Mucosa of gallbladder (tissue), 1 donor: ENCODE measurements at regions not wholly inside any gene's neighbourhood (a gene's known extent, or its start where the extent isn't known, plus 50 kb on each side); places are given as distances from the start of the nearest gene placed in this dataset.
"Not testable (repeated sequence)": the region's sequence is repeated elsewhere in the genome, so short reads cannot be mapped to it uniquely, and the experiment has no call there.

Experiments
- DNase-seq: peaks from one replicate; pipeline ENCODE4 v3.0.0-alpha.2; 2020; ENCODE audit warnings: low spot score
- donor health status: DM: no; HTN: no; CAD: no.

DNA sequence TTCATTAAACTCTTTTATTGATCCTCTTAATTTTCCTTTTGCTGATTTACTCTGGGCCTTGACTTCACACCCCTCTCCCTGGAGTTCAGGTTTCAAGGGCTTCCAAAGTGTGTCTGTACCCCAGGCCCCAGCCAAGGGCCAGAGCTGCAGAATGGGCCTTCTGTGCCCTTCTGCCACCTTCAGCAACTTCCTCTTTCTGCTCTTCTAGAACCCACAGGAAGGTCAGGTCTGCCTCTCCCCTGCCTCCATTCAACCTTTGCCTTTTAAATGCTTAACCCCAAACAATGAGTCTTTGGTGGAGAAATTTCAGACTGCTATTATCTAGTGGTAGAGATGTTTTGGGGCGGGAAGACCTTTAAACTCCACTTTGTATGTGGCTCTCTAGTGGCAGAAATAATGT is 63.1 kb downstream of the TSN start:
- no peak for DNase-seq

DNA sequence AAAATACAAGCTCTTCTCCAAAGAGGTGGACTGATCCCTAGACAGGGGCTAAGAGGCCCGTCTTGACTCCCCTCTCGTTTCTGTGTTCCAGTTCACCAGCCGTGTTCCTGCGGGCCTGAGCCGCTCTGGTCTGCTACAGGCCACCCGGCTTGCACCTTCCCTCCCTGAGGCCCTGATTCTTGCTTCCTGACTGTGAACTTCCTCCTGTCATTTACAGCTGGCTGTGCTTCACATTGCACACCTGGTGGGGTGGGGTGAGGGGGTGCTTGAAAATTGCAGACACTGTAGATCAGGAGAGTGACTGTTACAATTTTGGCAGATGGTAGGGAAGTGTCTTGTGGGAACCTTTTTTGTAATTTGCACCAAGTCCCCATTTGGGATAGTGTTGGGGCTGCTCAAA is 64.4 kb downstream of the TSN start:
- no peak for DNase-seq

DNA sequence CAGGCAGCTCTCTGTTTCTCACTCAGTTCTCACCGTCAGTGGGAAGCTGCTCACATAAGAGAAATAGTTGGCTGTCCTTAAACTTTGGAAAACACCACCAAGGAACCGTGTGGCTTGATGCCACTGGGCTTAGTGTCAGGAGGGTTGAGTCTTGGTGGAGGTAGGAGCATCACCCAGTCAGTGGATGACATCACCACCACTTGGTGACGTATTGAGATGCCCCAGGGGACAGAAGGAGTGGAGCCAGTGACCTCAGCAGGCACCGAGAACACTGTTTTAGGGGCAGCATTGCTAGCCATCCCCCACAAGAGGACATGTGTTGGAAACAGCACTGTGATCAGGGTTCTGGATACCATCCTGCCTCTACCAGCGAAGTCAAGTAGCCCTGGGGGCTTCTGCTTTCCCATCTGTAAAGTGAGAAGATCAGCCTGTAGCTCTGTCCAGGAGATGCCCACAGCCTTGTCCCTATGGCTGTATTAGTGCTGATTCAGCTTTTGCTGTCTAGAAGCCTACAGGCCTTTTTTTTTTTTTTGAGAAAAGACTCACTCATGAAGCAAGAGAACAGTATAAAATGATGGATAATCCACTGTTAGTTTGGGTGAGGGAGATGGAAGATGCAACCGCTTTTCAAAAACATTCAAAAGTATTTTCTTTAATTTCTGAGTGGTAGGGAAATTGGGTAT is 66.2 kb downstream of the TSN start:
- DNase-seq = no peak

DNA sequence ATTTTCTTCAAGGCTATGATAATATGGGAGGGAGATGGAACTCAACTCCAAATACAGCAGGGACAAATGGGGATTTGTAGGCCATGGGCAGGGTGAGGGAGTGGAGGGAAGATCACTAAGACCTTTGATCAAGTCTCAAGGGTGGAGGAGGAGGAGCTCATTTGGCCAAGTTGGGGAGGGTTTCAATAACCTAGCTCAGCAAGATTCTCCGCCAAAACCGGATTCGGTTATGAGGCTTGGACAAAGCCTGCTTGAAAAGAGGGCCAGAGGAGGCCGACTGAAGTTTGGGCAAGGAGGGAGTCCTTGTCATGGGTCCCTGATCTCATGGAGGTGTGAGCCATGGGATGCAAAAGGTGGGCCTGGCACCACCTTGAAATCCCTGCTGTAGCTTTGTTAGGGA is 68.8 kb downstream of the TSN start:
- no peak for DNase-seq

DNA sequence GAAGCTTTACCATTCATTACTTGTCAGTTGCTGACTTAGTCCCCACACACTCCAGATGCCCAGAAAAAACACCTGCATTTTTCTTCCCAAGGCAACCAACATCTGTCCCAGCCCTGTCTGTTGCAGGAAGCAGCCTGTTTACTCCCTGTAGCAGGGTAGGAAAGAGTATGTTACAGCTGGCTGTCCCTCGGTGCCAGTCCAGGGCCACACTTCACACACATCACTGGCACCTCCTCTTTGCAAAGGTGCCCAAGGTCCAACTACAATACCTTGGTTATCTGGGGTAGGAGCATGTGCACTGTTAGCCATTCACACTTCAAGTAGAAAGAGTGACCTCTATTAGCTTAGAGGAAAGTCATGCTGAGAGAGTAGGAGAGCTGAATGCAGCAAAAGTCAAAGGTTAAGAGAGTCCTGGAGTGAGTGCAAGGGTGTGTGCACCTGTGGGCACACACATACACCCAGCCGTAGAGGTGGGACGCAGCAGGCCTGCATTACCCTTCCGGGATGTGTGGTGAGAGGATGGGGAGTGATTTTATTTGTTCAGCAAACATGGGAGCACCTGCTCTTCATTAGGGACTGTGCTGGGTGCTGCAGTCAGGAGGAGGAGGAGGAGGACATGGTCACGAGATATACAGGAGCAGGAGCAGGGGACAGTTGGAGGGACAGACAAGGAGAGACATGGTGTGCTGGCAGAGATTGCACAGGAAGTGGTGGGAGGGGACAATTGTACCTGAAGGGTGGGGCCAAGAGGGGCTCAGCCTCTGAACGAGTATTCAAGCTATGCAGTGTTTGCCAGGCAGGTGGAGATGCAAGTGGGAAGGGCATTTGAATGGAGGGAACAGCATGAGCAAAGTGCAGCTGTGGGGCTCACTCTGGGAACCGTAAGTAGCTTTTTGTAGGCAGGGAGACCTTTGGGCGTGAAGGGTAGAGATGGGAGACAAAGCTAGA is 69.8 kb downstream of the TSN start:
- DNase-seq = no peak

DNA sequence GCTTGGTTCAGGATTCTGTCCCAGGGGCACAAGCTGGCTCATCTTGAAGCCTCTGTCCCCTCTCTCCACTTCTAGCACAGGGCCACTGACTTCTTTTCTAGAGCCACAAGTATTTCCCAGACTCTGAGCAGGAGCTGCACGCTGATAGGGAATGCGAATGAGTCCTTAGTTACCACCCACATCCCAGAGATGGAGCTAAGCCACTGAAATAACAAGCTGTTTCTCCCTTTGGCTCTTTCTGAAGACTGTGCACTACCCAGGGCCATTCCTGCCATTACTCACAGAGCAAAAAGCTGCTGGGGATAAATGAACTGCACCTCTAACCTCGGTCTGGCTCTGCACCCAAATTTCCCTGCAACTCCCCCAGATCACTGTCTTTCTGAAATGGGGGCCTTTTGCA is 70.6 kb downstream of the TSN start:
- no peak for DNase-seq

DNA sequence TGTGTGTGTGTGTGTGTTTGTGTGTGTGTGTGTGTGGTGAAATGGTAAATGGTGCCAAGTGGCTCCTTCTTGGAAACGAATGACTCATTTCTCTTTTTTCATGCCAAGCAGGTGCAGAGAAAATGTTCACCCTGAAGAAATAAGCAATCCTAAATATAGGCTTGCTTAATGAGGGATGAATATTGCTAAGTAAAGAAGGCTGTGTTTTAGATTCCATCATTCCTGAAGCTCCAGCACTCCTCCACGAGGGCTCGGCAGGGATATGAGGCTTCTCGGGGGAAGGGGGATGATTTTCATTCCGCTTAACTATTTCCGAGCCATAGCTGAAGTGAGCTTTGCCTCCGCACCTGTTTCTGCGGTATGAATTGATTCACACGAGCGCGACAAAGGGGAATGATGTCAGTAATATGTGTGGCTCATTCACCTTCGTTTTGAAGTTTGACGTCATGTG is 72.9 kb downstream of the TSN start:
- DNase-seq = no peak

DNA sequence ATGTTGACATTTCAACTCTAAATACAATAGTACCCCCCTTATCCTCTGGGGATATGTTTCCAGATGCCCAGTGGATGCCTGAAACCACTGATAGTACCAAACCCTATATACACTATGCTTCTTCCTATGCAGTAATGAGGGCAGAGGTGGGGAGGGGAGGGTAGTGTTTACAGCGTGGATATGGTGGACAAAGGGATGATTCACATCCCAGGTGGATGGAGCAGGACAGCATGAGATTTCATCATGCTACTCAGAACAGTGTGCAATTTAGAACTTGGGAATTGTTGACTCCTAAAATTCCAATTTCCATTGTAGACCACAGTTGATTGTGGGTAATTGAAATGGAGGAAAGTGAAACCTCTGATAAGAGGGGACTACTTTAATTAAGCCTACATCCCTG is 75.4 kb downstream of the TSN start:
- DNase-seq = no peak

DNA sequence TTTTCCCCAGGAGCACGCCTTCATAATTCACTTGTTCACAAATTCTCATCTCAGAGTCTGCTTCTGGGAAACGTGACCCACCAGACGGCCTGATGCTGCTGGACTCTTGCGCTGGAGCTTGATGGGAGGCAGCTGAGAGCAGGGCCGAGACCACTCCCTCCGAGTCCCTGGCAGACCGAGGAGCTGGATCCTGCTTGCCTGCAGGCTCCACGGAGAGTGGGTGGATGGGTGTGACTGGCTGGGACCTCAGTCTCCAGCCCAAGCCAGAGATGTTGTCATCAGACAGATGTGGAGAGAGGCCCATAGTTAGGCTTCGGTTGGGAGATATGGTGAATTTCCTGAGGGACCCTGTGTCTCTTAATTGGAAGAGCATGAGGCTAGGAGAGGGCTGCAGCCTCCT is 76.4 kb downstream of the TSN start:
- peak; percentile 27 for DNase-seq

DNA sequence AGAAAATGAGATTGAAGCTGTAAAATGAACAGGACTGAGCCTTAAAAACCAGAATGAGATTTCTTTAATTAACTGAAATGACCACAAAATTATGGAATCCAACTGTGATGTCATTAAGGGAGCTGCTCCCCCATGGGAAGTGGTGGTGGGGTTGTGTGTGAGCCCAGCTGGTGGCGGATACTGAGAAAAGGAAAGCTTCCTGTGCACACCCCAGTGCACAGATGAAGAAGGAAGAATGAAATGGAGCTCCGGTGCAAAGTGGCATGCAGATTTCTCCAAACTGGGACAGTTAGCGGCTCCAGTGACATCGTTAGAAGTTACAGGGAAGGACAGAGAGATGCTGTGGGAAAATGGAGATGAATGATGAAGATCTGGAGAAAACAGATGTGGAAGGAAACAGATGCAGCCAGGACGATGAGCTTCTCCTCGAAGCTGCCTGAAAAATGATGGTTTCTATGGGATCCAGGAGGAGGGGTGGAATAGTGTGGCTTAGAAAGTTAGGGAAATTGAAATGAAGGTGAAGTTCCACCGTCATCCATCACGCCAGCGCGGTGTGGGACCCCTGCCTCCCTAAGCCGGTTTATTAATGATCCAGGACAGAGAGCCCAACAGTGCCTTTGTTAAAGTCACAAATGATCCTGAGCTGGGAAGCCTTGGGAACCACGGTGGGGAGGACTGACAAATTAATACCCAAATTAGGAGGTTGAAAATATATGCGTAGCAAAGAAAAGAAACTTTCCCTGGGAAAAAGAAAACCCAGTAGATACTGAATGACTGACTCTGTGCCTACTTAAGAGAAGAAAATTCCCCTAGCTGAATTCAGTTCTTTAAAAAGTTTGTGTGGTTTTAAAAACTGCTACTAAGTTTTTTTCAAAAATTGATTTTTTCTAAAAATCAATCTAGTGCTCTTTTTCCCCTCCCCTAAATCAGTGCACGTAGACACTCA is 77.2 kb downstream of the TSN start:
- DNase-seq = no peak

DNA sequence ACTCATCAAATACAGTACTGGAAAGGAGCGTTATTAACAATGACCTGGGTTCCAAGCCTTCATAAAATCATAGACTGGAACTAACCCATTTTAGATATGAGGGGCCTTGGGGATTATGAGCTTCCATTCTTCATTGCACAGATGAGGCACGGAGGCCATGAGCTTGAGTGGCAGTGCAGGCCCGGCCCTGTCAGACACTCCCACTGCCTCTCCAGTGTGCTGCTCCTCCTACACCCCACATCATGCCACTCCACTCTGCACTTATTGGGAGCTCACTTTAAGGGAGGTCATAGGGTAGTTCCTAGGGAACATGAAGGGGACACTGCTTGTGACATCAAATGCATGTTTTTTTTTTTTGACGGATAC is 77.9 kb downstream of the TSN start:
- no peak for DNase-seq

DNA sequence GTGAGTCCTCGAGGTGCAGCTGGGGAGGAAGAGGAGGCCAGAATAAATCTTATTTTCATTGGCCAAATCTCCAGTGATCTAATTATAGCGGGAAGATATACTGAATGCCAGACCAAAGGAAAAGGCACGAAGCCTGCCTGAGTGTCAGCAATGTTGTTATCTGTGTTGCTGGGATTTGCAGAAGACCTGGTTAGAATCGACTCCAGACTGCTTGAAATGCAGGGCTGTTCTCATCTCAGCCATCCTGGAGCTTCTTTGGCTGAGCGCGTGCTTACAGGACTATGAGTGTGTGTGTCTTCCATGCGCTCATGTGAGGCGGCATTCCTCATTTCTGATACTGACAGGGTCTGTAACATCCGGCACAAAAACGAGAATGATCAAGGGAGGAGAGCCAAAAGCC is 81.2 kb downstream of the TSN start:
- no peak for DNase-seq

DNA sequence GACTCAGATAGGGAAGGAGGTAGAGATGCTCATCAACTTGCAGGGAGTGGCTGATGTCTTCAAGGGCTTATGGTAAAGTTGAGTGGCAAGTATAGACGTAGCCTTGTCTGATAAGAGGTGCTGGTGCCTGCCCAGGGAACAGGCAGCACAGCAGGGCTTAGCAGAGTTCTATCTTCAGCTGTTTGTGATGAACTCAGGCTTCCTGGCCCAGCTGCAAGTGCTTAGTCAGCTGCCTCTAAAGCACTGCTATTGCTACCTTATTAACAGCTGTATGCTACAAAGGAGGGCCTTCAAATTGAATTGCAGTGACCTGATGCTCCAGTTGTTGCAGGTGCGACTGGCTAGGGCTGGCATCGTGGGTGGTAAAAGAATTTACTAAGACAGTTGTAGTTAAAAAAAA is 82.1 kb downstream of the TSN start:
- DNase-seq = no peak

DNA sequence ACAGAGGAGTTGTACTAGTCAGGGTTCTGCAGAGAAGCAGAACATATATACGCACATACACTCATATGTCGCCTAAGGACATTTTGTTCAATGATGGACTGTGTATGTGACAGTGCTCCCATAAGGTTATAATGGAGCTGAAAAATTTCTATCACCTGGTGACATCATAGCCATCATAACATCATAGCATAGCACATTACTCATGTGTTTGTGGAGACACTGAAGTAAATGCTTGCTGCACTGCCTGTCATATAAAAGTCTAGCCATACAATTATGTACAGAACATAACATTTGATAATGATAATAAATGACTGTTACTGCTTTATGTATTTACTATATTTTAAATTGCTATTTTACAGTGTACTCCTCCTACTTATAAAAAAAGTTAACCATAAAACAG is 83.1 kb downstream of the TSN start:
- DNase-seq = no peak

DNA sequence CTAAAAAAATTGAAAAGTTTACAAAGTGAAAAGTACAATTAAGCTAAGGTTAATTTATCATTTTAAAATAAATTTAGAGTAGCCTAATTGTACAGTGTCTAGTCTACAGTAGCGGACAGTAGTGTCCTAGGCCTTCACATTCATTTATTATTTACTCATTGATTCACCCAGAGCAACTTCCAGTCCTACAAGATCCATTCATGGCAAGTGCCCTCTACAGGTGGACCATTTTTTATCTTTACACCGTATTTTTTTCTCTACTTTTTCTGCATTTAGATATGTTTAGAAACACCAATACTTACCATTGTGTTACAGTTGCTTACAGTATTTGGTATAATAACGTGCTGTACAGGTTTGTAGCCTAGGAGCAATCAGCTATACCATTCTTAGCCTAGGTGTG is 84.1 kb downstream of the TSN start:
- no peak for DNase-seq

DNA sequence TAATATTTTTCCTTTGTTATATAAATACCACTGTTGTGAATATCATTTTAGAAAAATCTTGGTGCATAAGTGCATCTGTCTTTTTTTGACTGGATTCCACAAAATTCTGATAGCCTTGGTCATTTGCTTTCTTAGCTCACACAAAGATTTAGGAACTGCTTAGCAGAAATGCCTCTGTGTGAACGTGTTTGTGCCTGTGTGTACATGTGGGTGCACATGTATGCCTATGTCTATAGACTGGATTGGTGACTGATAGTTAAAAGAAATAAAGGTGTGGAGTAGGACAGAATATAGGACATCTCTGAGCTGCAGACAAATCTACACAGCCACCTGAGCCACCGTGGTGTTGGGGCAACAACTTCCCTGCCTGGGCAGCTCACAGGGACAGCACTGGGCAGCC is 93.8 kb downstream of the TSN start:
- DNase-seq = no peak

DNA sequence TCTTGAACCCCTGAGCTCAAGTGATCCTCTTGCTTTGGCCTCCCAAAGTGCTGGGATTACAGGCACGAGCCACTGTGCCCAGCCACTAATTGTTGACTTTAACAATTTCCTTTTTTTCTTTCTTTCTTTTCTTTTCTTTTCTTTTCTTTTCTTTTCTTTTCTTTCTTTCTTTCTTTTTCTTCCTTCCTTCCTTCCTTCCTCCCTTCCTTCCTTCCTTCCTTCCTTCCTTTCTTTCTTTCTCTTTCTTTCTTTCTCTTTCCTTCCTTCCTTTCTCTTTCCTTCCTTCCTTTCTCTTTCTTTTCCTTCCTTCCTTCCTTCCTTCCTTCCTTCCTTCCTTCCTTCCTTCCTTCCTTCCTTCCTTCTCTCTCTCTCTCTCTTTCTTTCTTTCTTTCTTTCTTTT is 97.7 kb downstream of the TSN start:
- not testable (repeated sequence) for DNase-seq

DNA sequence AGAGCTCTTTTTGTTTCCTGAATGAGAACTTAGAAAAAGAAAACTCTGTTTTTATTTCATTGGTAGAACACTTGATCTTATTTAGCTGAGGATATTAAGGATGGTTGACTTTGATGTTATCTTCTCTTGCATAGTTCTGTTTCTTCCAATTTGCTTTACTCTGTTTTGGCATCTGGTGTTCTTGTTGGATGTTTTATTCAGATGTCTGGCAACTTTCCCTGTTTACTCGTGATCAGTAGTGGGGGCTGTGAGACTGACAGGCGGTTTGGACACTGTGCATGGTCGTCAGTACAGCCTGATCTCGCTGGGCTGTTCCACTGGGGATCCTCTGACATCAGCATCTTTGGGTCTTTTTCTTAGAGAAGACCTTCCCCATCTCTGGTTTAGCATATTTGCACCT is 100.1 kb downstream of the TSN start:
- DNase-seq = no peak

DNA sequence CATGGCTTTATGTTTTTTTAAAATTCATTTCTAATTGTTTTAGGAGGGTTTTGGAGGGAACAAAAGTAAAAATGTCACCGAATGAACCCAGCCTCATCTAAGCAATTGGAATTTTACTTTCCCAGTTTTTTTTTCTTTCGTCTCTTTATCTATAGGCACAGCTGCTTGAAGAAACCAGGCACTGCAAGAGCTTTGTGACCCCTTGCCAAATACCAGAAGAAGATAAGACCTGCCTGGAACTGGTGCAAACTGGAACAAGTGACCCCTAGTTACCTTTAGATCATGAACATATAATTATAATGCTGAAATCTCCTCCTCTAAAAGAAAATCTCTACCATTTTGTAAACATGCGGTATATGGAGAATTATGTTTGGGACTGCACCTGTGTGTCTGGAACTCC is 100.9 kb downstream of the TSN start:
- no peak for DNase-seq

DNA sequence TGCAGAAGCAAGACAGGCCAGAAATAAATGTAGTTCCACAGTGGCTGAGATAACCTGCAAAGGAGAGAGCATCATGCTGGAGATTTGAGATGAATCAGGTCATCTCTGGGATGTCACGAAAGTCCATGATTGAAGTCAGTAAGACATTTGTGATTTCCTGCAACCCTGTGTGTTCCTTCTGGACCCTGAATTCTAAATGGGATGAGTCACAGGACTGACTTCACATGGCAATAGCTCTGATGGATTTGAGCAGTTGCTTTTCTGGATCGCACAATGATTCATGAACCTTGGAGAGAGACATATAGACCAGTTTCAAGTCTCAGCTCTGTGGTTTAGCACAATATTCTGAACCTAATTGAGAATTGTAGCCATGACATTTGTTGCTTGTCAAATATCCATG is 102.9 kb downstream of the TSN start:
- no peak for DNase-seq

DNA sequence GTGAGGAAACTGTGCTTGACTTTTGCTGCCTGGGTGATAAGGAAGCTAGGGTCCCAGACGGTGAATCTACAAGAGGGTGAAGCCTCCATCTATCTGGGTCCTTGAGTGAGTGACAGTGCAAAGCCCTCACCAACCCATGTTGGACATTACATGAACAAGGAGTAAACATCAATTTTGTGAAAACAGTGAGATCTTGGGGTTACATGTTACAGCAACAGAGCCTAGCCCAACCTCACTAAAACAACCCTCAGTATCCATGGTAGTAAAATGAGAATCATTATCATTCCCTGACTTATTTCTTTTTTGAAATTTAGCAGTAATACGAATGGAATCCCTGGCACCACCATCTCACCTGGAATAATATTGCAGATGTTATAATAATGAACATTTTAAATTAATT is 103.4 kb downstream of the TSN start:
- DNase-seq = no peak

DNA sequence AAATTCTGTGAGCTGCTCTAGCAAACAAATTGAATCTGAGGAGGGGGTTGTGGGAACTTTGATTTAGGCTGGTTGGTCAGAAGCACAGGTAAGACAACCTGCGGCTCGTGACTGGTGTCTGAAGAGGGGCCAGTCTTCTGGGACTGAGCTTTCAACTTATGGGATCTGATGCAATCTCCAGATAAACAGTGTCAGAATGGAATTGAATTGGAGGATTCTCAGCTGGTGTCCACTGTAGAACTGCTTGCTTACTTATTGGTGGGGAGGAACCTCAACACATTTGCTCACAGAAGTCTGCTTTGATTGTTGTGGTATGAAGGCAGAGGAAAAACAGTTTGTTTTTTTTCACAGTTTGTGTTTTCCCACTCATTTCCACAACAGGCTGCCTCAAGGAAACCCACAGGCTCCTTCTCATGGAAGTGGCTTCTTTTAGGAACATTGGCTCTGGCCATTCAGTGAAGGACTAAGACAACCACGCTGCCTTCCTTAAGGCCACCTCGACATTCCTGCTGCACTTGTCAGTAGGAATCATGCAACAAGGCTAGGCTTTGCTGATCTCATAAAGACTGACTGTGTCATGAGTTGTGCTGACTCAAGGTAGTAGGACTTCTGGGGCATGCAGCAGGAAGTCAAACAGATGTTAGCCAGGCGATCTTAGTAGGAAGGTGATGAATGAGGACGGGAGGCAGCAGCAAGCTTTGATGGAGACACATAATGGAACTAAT is 104.7 kb downstream of the TSN start:
- no peak for DNase-seq
